GM23338 (cell line): ENCODE measurements at regions not wholly inside any gene's neighbourhood (a gene's known extent, or its start where the extent isn't known, plus 50 kb on each side); places are given as distances from the start of the nearest gene placed in this dataset.

ENCODE experiments used
- ATAC-seq: fragments of 200-7000 bp; cut with Tn5 transposase; 3 replicates; pipeline ENCODE4 v1.9.1; 2020
- DNase-seq: peaks from one replicate; pipeline ENCODE4 v3.0.0-alpha.2; 2015; ENCODE audit warnings: low spot score
- H2AFZ ChIP-seq: fragments of 200-600 bp; sonication (generic); 2 replicates; pipeline ENCODE4 v1.8.0; 2016; ENCODE audit warnings: antibody characterized with exemption, mild to moderate bottlenecking, moderate library complexity
- H3F3A ChIP-seq: fragments of 200-600 bp; sonication (generic); replicated peaks from 2 replicates; pipeline ENCODE4 v1.8.0; 2017; ENCODE audit warnings: antibody characterized with exemption, mixed run types, low read depth
- H3K27ac ChIP-seq: fragments of 200-600 bp; sonication (generic); 2 replicates; pipeline ENCODE4 v1.6.1; 2016; ENCODE audit warnings: low read depth
- H3K27me3 ChIP-seq: fragments of 200-600 bp; sonication (generic); 2 replicates; pipeline ENCODE4 v1.8.0; 2016; ENCODE audit warnings: mild to moderate bottlenecking, mixed run types, moderate library complexity; ENCODE audit not compliant: insufficient read depth
- H3K36me3 ChIP-seq: fragments of 200-600 bp; sonication (generic); 2 replicates; pipeline ENCODE4 v1.8.0; 2016; ENCODE audit warnings: mild to moderate bottlenecking; ENCODE audit not compliant: insufficient read depth
- H3K4me1 ChIP-seq: fragments of 200-600 bp; sonication (generic); 2 replicates; pipeline ENCODE4 v1.8.0; 2016; ENCODE audit warnings: mild to moderate bottlenecking, moderate library complexity; ENCODE audit not compliant: insufficient read depth
- H3K4me2 ChIP-seq: fragments of 200-600 bp; sonication (generic); 2 replicates; pipeline ENCODE4 v1.7.1; 2017; ENCODE audit warnings: mixed run types
- H3K4me3 ChIP-seq: fragments of 200-600 bp; sonication (generic); 2 replicates; pipeline ENCODE4 v1.6.1; 2016; ENCODE audit warnings: mixed run types
- H3K79me2 ChIP-seq: fragments of 200-600 bp; sonication (generic); replicated peaks from 2 replicates; pipeline ENCODE4 v1.8.0; 2017; ENCODE audit warnings: mild to moderate bottlenecking; ENCODE audit not compliant: insufficient read depth
- H3K9me2 ChIP-seq: fragments of 200-600 bp; sonication (generic); 2 replicates; pipeline ENCODE4 v1.8.0; 2017; ENCODE audit not compliant: insufficient read depth
- H4K20me1 ChIP-seq: fragments of 200-600 bp; sonication (generic); replicated peaks from 2 replicates; pipeline ENCODE4 v1.8.0; 2017; ENCODE audit warnings: mild to moderate bottlenecking; ENCODE audit not compliant: insufficient read depth
- H3K27ac Mint-ChIP-seq: 2 replicates; pipeline ENCODE4 v1.8.0; 2020; ENCODE audit warnings: inconsistent platforms, mild to moderate bottlenecking, moderate library complexity, mixed read lengths
- H3K27me3 Mint-ChIP-seq: 3 replicates; pipeline ENCODE4 v1.8.0; 2022; ENCODE audit warnings: low read depth, mild to moderate bottlenecking, moderate library complexity, mixed read lengths, inconsistent platforms; ENCODE audit not compliant: insufficient read depth, poor library complexity
- H3K36me3 Mint-ChIP-seq: 3 replicates; pipeline ENCODE4 v1.8.0; 2021; ENCODE audit warnings: low read depth, mild to moderate bottlenecking, inconsistent platforms, moderate library complexity, mixed read lengths
- H3K4me1 Mint-ChIP-seq: 3 replicates; pipeline ENCODE4 v1.8.0; 2020; ENCODE audit warnings: mild to moderate bottlenecking, inconsistent platforms, mixed read lengths
- H3K4me3 Mint-ChIP-seq: 3 replicates; pipeline ENCODE4 v1.8.0; 2021; ENCODE audit warnings: moderate library complexity, mild to moderate bottlenecking, inconsistent platforms, mixed read lengths
- H3K9me3 Mint-ChIP-seq: 3 replicates; pipeline ENCODE4 v1.8.0; 2020; ENCODE audit warnings: moderate library complexity, mild to moderate bottlenecking, inconsistent platforms, mixed read lengths
- CREB1 ChIP-seq: fragments of 250-450 bp; sonication (Bioruptor Pico); IDR thresholded peaks from 2 replicates; pipeline ENCODE4 v1.5.0; 2020; ENCODE audit warnings: low read depth, mild to moderate bottlenecking, moderate library complexity
- EZH2 ChIP-seq: fragments of 200-600 bp; sonication (generic); IDR thresholded peaks from one replicate; pipeline ENCODE4 v1.8.0; 2017; ENCODE audit warnings: antibody characterized with exemption, mild to moderate bottlenecking, low read depth; ENCODE audit not compliant: unreplicated experiment
- EZH2phosphoT487 ChIP-seq: fragments of 200-600 bp; sonication (generic); IDR thresholded peaks from one replicate; pipeline ENCODE4 v1.8.1; 2018; ENCODE audit warnings: antibody characterized with exemption; ENCODE audit not compliant: unreplicated experiment
- JUNB ChIP-seq: IDR thresholded peaks from one replicate; pipeline ENCODE4 v1.6.1; 2016; ENCODE audit warnings: antibody characterized with exemption; ENCODE audit not compliant: unreplicated experiment
- NANOG ChIP-seq: IDR thresholded peaks from 2 replicates; pipeline ENCODE4 v1.6.1; 2016; ENCODE audit warnings: antibody characterized with exemption, borderline replicate concordance
- POLR2AphosphoS5 ChIP-seq: IDR thresholded peaks from 2 replicates; pipeline ENCODE4 v1.6.1; 2016; ENCODE audit warnings: antibody characterized with exemption, low read depth
- REST ChIP-seq: IDR thresholded peaks from one replicate; pipeline ENCODE4 v1.6.1; 2018; ENCODE audit warnings: antibody characterized with exemption; ENCODE audit not compliant: unreplicated experiment
- STAT1 ChIP-seq: IDR thresholded peaks from one replicate; pipeline ENCODE4 v1.6.1; 2016; ENCODE audit warnings: antibody characterized with exemption; ENCODE audit not compliant: unreplicated experiment
- ZNF114 ChIP-seq: fragments of 250-450 bp; sonication (Bioruptor Pico); IDR thresholded peaks from 2 replicates; pipeline ENCODE4 v1.5.0; 2020; ENCODE audit warnings: mild to moderate bottlenecking, moderate library complexity
- ZNF331 ChIP-seq: fragments of 250-450 bp; sonication (Bioruptor Pico); IDR thresholded peaks from 2 replicates; pipeline ENCODE4 v1.5.0; 2020; ENCODE audit warnings: low read depth, mild to moderate bottlenecking, moderate library complexity
- ZNF462 ChIP-seq: fragments of 250-450 bp; sonication (Bioruptor Pico); IDR thresholded peaks from 2 replicates; pipeline ENCODE4 v1.5.0; 2020; ENCODE audit warnings: mild to moderate bottlenecking, moderate library complexity

- Mint-ChIP-seq H3K9me3 (no peaks in the 10 kb centered on the region), H3K4me3 (no peak overlapping the region), H3K27ac (no peak overlapping the region), H3K27me3 (peaks cover 3% of the 10 kb centered on the region), H3K4me1 (no peaks in the 10 kb centered on the region), H3K36me3 (no peaks in the 10 kb centered on the region)
- H3K4me2 ChIP-seq, result no peak overlapping the region
- no peak for TF ChIP-seq EZH2phosphoT487
- no peak for TF ChIP-seq JUNB
- TF ChIP-seq POLR2AphosphoS5, result no peak
- no peak for TF ChIP-seq STAT1
- no peak for TF ChIP-seq CREB1
- no peak for TF ChIP-seq NANOG
- no peak for TF ChIP-seq REST
- TF ChIP-seq EZH2, result no peak
- TF ChIP-seq ZNF114, result no peak
- no peaks in the 10 kb centered on the region for H3K4me1 ChIP-seq
- no peak overlapping the region for H2AFZ ChIP-seq
- no peaks in the 10 kb centered on the region for H3K9me2 ChIP-seq
- no peak overlapping the region for H3K4me3 ChIP-seq
- H3K79me2 ChIP-seq, result no peaks in the 10 kb centered on the region
- no peaks in the 10 kb centered on the region for H3F3A ChIP-seq
- no peaks in the 10 kb centered on the region for H4K20me1 ChIP-seq
- H3K27me3 ChIP-seq, result no peaks in the 10 kb centered on the region
- ATAC-seq (no peak), DNase-seq (no peak)
- no peaks in the 10 kb centered on the region for H3K36me3 ChIP-seq
- no peak overlapping the region for H3K27ac ChIP-seq
Observed at GRCh38 chrX:22366906-22367305, 94.2 kb downstream of the CBLL2 start.

GRCh38 chrX:22373094-22373493 lies 100.4 kb downstream of the CBLL2 start:
- DNase-seq (no peak), ATAC-seq (no peak)
- H3K9me2 ChIP-seq, result no peaks in the 10 kb centered on the region
- Mint-ChIP-seq H3K4me1 (no peaks in the 10 kb centered on the region), H3K27ac (no peak overlapping the region), H3K27me3 (peaks cover 3% of the 10 kb centered on the region), H3K9me3 (no peaks in the 10 kb centered on the region), H3K36me3 (no peaks in the 10 kb centered on the region), H3K4me3 (no peak overlapping the region)
- no peak overlapping the region for H3K27ac ChIP-seq
- H3K4me3 ChIP-seq, result no peak overlapping the region
- no peaks in the 10 kb centered on the region for H4K20me1 ChIP-seq
- no peak overlapping the region for H3K4me2 ChIP-seq
- H2AFZ ChIP-seq, result no peak overlapping the region
- H3K27me3 ChIP-seq, result no peaks in the 10 kb centered on the region
- no peaks in the 10 kb centered on the region for H3K4me1 ChIP-seq
- H3K79me2 ChIP-seq, result no peaks in the 10 kb centered on the region
- H3K36me3 ChIP-seq, result no peaks in the 10 kb centered on the region
- H3F3A ChIP-seq, result no peaks in the 10 kb centered on the region
- no peak for TF ChIP-seq ZNF114
- TF ChIP-seq ZNF462 (CRISPR knock-in tag), result no peak
- TF ChIP-seq ZNF331 (CRISPR knock-in tag), result no peak
- no peak for TF ChIP-seq NANOG
- TF ChIP-seq POLR2AphosphoS5, result no peak
